SJSA1 (cell line): ENCODE measurements at regions not wholly inside any gene's neighbourhood (a gene's known extent, or its start where the extent isn't known, plus 50 kb on each side); places are given as distances from the start of the nearest gene placed in this dataset.
A peak's percentile ranks its signal among the peaks of the same experiment; 100 is the strongest.
"Not testable (repeated sequence)": the region's sequence is repeated elsewhere in the genome, so short reads cannot be mapped to it uniquely, and the experiment has no call there.

Experiments used
- DNase-seq, 2 experiments: peaks; one replicate each; pipeline ENCODE4 v3.0.0-alpha.2; 2015 to 2020; ENCODE audit warnings: low spot score in 2 of 2, low read depth in 1 of 2
- H3K27ac ChIP-seq: fragments of 250-450 bp; sonication (Bioruptor Pico); 2 replicates; pipeline ENCODE4 v1.5.1; 2020; ENCODE audit warnings: mild to moderate bottlenecking, moderate library complexity
- H3K27me3 ChIP-seq: fragments of 250-450 bp; sonication (Bioruptor Pico); replicated peaks from 2 replicates; pipeline ENCODE4 v1.5.1; 2020; ENCODE audit warnings: mild to moderate bottlenecking, moderate library complexity
- H3K36me3 ChIP-seq: fragments of 250-450 bp; sonication (Bioruptor Pico); 2 replicates; pipeline ENCODE4 v1.5.1; 2020; ENCODE audit warnings: mild to moderate bottlenecking
- H3K4me1 ChIP-seq: fragments of 250-450 bp; sonication (Bioruptor Pico); replicated peaks from 2 replicates; pipeline ENCODE4 v1.6.1; 2021; ENCODE audit warnings: mild to moderate bottlenecking
- H3K4me3 ChIP-seq: fragments of 250-450 bp; sonication (Bioruptor Pico); 2 replicates; pipeline ENCODE4 v1.5.1; 2020; ENCODE audit warnings: mild to moderate bottlenecking
- H3K9me3 ChIP-seq: fragments of 250-450 bp; sonication (Bioruptor Pico); replicated peaks from 2 replicates; pipeline ENCODE4 v1.5.1; 2020; ENCODE audit warnings: mild to moderate bottlenecking

DNA sequence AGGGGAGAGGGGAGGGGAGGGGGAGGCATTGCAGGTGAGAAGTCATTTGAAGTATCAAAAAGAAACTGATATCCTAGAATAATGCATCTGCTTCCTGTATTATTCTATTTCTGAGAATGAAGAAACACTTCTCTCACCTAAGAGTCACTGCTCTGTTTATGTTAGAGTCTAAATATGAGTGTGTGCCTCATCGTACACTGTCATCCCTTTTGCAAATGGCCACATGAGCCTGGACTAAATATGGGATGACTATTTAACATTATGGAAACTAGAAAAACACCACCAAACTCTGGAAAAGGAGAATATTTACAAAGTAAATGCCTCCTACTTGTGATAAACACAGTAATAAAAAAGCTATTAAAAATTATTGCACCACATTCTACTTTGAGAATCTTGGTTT, 146.4 kb upstream of the NOCT start:
- H3K4me1 ChIP-seq: peaks cover 8% of the 10 kb centered on the region; the same call in 1 of the 2 replicates
- DNase-seq: no peak
- no peaks in the 10 kb centered on the region for H3K27me3 ChIP-seq
- no peaks in the 10 kb centered on the region for H3K9me3 ChIP-seq
- no peak overlapping the region for H3K4me3 ChIP-seq
- H3K36me3 ChIP-seq: no peaks in the 10 kb centered on the region
- H3K27ac ChIP-seq: no peak overlapping the region

- no peaks in the 10 kb centered on the region for H3K27me3 ChIP-seq
- H3K36me3 ChIP-seq: no peaks in the 10 kb centered on the region
- no peak for DNase-seq
- H3K4me3 ChIP-seq: no peak overlapping the region
- no peaks in the 10 kb centered on the region for H3K9me3 ChIP-seq
- H3K27ac ChIP-seq: no peak overlapping the region
- peaks cover 8% of the 10 kb centered on the region; the same call in 1 of the 2 replicates for H3K4me1 ChIP-seq
Observed at GRCh38 chr4:138868562-138868961, 147.0 kb upstream of the NOCT start.

- no peaks in the 10 kb centered on the region for H3K36me3 ChIP-seq
- peaks cover 8% of the 10 kb centered on the region; the same call in 1 of the 2 replicates for H3K4me1 ChIP-seq
- no peak for DNase-seq
- no peak overlapping the region for H3K27ac ChIP-seq
- H3K27me3 ChIP-seq: no peaks in the 10 kb centered on the region
- H3K9me3 ChIP-seq: no peaks in the 10 kb centered on the region
- no peak overlapping the region for H3K4me3 ChIP-seq
Observed at GRCh38 chr4:138867404-138867803, 148.2 kb upstream of the NOCT start.

- Histone ChIP-seq H3K4me3 (no peak overlapping the region), H3K27ac (no peak overlapping the region), H3K36me3 (no peaks in the 10 kb centered on the region), H3K4me1 (peaks cover 10% of the 10 kb centered on the region), H3K27me3 (no peaks in the 10 kb centered on the region), H3K9me3 (no peaks in the 10 kb centered on the region)
- DNase-seq: no peak
Observed at GRCh38 chr4:138866314-138866713, 149.3 kb upstream of the NOCT start.

- H3K4me1 ChIP-seq: peaks cover 16% of the 10 kb centered on the region
- H3K27me3 ChIP-seq: no peaks in the 10 kb centered on the region
- H3K9me3 ChIP-seq: no peaks in the 10 kb centered on the region
- H3K36me3 ChIP-seq: no peaks in the 10 kb centered on the region
- H3K4me3 ChIP-seq: no peak overlapping the region
- DNase-seq: no peak
- no peak overlapping the region for H3K27ac ChIP-seq
Observed at GRCh38 chr4:138865765-138866164, 149.8 kb upstream of the NOCT start.

DNA sequence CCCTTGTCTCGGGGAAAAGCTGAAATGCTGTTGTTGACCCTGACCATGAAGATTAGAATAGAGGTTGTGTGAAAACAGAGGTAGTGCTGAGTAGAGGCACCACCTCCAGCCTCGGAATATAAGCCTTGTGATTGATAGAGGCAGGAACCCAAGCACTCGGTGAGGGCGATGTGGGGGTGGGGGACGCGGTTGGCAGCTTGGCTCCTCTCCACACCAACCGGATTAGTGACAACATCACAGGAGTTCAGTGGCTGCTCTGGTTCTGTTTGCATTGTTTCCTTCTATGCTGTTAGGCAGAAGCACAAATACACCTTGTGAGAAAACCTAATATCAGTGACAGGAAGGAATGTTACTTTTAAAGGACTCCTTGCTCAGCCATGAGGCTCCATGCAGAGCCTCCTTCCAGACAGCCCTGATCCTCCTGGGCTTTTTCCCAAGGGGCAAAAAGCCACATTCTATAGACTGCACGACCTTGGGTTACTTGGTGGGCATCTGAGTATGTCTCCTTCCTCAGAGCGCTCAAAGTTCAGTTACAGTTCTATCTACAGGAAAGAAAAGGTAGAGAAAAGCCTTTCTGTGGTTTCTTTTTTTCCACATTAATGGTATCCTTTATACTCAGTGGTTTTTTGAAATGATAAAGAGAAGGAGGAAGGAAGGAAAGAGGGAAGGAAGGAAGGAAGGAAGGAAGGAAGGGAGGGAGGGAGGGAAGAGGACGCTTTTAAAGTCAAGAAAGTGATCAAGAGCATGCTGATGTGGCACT, 150.4 kb upstream of the NOCT start:
- Histone ChIP-seq H3K4me3 (no peak overlapping the region), H3K27me3 (no peaks in the 10 kb centered on the region), H3K36me3 (no peaks in the 10 kb centered on the region), H3K9me3 (no peaks in the 10 kb centered on the region), H3K4me1 (peaks cover 16% of the 10 kb centered on the region), H3K27ac (no peak overlapping the region)
- no peak for DNase-seq

DNA sequence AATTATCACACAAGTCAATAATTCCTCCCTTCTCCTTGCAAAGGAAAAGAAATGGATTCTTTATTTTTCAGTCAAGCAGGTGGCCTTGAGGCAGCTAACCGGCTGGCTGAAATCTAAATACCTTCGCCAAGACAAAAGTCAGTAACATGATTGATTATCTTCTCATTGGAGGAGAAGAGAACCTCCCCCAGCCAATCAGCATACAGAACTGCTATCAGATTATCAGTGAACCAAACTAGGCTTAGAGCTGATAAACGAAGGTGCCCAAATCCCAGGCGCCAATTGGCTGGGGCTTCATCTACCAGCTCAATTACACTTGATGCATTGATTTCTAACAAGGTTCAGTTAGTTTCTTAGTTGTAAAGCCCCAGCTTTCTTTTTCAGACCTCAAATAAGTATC, 152.4 kb upstream of the NOCT start:
- DNase-seq: no peak
- peaks cover 16% of the 10 kb centered on the region for H3K4me1 ChIP-seq
- no peaks in the 10 kb centered on the region for H3K9me3 ChIP-seq
- H3K36me3 ChIP-seq: no peaks in the 10 kb centered on the region
- H3K27me3 ChIP-seq: no peaks in the 10 kb centered on the region
- H3K27ac ChIP-seq: no peak overlapping the region
- H3K4me3 ChIP-seq: no peak overlapping the region

DNA sequence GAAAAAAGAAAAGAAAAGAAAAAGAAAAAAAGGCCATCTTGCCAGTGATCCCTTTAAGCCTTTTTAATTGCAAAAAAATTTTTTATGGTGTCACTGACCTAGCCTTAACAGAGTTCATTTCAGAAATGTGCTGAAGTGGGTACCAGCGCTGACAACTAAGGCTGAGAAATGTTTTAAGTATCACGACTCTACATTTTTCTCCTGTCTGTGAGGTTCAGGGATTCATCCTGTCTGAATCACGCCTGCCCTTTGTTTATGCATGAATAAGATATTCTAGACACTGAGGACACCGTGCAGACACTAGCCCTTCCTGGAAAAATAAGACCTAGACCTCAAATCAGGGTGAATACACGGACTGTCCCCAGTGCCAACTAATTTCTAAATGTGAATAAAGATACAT, 154.4 kb upstream of the NOCT start:
- no peaks in the 10 kb centered on the region for H3K36me3 ChIP-seq
- no peaks in the 10 kb centered on the region for H3K27me3 ChIP-seq
- peak in 1 of 2 experiments; percentile 29 for DNase-seq
- H3K4me1 ChIP-seq: peaks cover 16% of the 10 kb centered on the region
- no peaks in the 10 kb centered on the region for H3K9me3 ChIP-seq
- H3K27ac ChIP-seq: no peak overlapping the region
- H3K4me3 ChIP-seq: no peak overlapping the region

GRCh38 chr4:138860357-138860756, 155.2 kb upstream of the NOCT start:
- H3K9me3 ChIP-seq, DNase-seq, H3K27me3 ChIP-seq, H3K4me3 ChIP-seq, H3K27ac ChIP-seq, H3K36me3 ChIP-seq: not testable (repeated sequence)
- H3K4me1 ChIP-seq: peaks cover 16% of the 10 kb centered on the region

GRCh38 chr4:138859254-138859653, 156.3 kb upstream of the NOCT start:
- DNase-seq: no peak
- Histone ChIP-seq H3K4me3 (no peak overlapping the region), H3K36me3 (no peaks in the 10 kb centered on the region), H3K27me3 (no peaks in the 10 kb centered on the region), H3K9me3 (no peaks in the 10 kb centered on the region), H3K4me1 (peaks cover 8% of the 10 kb centered on the region), H3K27ac (no peak overlapping the region)

DNA sequence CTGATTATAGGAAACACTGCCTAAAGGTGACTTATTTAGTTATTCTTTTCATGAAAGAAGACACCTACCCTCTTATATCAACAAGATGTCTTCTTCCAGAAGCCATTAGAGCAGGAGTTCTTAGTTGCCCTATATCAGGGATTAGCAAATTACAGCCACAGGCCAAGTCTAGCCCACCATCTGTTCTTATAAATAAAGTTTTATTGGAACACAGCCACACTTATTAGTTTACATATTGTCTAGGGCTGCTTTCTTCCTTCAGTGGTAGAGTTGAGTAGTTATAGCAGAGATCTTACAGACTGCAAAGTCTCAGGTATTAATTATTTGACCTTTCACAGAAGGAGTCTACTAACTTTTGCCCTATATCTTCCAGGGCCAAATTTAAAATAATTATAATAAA, 157.2 kb upstream of the NOCT start:
- no peaks in the 10 kb centered on the region for H3K9me3 ChIP-seq
- no peak overlapping the region for H3K4me3 ChIP-seq
- no peak overlapping the region for H3K27ac ChIP-seq
- no peak for DNase-seq
- no peaks in the 10 kb centered on the region for H3K36me3 ChIP-seq
- H3K4me1 ChIP-seq: peaks cover 8% of the 10 kb centered on the region
- H3K27me3 ChIP-seq: no peaks in the 10 kb centered on the region

DNA sequence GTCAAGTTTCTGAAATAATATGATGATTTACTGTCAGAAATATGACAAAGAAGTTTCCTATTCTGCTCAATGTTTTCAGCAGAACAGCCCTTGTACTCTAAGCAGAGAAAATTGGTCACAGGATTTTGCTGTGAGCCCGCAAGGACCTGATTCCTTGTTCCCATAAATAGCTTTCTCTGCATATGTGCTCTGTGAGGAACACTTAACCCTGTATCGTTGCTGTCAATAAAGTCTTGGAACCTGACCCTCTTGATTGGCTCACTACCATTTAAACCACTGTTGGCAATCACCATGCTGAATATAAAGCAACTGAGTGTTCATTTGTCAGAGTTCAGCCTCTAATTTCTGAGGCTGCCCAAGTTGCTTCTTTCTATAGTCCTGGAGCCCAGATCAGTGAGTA, 158.2 kb upstream of the NOCT start:
- H3K9me3 ChIP-seq: no peaks in the 10 kb centered on the region
- peaks cover 8% of the 10 kb centered on the region for H3K4me1 ChIP-seq
- no peaks in the 10 kb centered on the region for H3K36me3 ChIP-seq
- no peak overlapping the region for H3K27ac ChIP-seq
- no peak for DNase-seq
- no peaks in the 10 kb centered on the region for H3K27me3 ChIP-seq
- no peak overlapping the region for H3K4me3 ChIP-seq

DNA sequence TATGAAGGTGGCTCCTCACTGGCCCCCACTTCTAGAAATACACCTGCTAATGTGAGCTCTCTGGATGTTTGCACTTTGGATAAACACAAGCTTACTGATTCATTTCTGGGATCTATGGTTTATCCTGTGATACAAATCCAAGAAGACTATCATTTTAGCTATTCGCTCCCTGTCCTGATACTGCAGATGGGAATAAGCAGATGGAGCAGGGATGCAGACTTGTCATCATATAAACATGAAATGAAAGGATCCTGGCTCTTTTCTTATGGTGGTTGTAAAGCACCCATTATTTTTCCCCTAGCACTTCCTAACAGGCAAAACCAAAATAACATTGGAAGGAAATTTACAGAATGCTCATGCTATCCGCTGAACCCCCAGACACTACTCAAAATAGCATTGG, 162.9 kb upstream of the NOCT start:
- Histone ChIP-seq H3K4me1 (no peaks in the 10 kb centered on the region), H3K4me3 (no peak overlapping the region), H3K36me3 (no peaks in the 10 kb centered on the region), H3K9me3 (no peaks in the 10 kb centered on the region), H3K27ac (no peak overlapping the region), H3K27me3 (no peaks in the 10 kb centered on the region; the same call in 1 of the 2 replicates)
- DNase-seq: no peak

- DNase-seq: no peak
- Histone ChIP-seq H3K36me3 (no peaks in the 10 kb centered on the region), H3K4me3 (no peak overlapping the region), H3K27ac (no peak overlapping the region), H3K9me3 (no peaks in the 10 kb centered on the region), H3K27me3 (no peaks in the 10 kb centered on the region; the same call in 1 of the 2 replicates), H3K4me1 (no peaks in the 10 kb centered on the region)
Observed at GRCh38 chr4:138851391-138852335, 163.9 kb upstream of the NOCT start.
